ENCODE measurements at regions not wholly inside any gene's neighbourhood (a gene's known extent, or its start where the extent isn't known, plus 50 kb on each side); places are given as distances from the start of the nearest gene placed in this dataset.

DNA sequence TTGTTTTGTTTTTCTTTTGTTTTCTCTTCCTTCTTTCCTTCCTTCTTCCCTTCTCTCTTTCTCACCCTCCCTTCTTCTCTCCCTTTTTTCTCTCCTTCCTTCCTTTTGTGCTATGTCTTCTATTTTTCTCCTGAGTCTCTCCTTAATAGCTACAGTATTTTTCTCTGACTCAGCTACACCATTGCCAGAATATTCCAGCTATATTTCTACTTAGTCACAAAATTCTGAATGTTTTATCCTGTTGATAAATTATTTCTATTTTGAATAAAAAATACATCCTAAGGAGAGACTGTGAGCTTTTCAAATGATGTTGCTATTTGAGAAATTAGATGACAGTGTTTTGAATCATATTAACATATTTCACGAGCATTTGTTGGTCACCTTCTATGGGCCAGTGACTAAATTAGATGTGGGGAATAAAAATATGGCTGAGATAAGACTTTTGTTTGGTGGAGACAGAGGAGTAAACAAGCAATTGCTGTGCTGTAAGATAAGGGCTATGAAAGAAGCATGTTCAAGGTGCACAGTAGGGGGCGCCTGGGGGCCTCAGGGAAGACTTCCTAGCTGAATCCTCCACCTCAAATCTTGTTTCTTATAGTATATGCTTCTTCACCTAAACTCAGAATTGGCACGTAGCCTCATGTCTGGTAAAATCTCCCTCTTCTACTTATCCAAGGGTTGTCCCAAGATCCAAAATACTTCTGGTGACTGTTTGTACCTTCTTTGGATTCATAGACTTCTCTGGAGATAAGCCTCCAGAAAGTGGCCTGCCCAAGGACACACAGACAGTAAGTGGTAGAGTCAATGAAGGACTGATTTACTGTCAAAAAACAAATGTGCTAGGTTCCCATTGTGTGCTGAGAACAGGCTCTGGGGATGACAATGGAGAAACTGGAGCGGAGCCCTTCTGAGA is 115.5 kb upstream of the CREB5 start (continued):
- TF ChIP-seq, protein P1, sequence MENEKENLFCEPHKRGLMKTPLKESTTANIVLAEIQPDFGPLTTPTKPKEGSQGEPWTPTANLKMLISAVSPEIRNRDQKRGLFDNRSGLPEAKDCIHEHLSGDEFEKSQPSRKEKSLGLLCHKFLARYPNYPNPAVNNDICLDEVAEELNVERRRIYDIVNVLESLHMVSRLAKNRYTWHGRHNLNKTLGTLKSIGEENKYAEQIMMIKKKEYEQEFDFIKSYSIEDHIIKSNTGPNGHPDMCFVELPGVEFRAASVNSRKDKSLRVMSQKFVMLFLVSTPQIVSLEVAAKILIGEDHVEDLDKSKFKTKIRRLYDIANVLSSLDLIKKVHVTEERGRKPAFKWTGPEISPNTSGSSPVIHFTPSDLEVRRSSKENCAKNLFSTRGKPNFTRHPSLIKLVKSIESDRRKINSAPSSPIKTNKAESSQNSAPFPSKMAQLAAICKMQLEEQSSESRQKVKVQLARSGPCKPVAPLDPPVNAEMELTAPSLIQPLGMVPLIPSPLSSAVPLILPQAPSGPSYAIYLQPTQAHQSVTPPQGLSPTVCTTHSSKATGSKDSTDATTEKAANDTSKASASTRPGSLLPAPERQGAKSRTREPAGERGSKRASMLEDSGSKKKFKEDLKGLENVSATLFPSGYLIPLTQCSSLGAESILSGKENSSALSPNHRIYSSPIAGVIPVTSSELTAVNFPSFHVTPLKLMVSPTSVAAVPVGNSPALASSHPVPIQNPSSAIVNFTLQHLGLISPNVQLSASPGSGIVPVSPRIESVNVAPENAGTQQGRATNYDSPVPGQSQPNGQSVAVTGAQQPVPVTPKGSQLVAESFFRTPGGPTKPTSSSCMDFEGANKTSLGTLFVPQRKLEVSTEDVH (IDR thresholded peaks at IDR 0.05; ENCODE audit: low read depth, partially characterized antibody) = no peak
- TF ChIP-seq, protein P2, sequence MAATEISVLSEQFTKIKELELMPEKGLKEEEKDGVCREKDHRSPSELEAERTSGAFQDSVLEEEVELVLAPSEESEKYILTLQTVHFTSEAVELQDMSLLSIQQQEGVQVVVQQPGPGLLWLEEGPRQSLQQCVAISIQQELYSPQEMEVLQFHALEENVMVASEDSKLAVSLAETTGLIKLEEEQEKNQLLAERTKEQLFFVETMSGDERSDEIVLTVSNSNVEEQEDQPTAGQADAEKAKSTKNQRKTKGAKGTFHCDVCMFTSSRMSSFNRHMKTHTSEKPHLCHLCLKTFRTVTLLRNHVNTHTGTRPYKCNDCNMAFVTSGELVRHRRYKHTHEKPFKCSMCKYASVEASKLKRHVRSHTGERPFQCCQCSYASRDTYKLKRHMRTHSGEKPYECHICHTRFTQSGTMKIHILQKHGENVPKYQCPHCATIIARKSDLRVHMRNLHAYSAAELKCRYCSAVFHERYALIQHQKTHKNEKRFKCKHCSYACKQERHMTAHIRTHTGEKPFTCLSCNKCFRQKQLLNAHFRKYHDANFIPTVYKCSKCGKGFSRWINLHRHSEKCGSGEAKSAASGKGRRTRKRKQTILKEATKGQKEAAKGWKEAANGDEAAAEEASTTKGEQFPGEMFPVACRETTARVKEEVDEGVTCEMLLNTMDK (IDR thresholded peaks at IDR 0.05; ENCODE audit: borderline replicate concordance, insufficient read depth, low read depth, low read length, poor library complexity, severe bottlenecking) = peak; percentile 58
- 0 out of 2 replicates have a peak, but pooled peaks have one; percentile 13 for TF ChIP-seq TEAD4 (IDR thresholded peaks at IDR 0.05; ENCODE audit: low read length)
- no peak for TF ChIP-seq TEAD4 (CRISPR knock-in tag; IDR thresholded peaks at IDR 0.05; ENCODE audit: borderline replicate concordance)
- no peak for TF ChIP-seq XRCC4 (IDR thresholded peaks at IDR 0.05; ENCODE audit: extremely low read depth, insufficient read depth, insufficient read length)
- TF ChIP-seq ZNF830 (CRISPR knock-in tag; IDR thresholded peaks at IDR 0.05) = no peak
- no peak for TF ChIP-seq XRCC3 (IDR thresholded peaks at IDR 0.05)
- TF ChIP-seq, protein P3, sequence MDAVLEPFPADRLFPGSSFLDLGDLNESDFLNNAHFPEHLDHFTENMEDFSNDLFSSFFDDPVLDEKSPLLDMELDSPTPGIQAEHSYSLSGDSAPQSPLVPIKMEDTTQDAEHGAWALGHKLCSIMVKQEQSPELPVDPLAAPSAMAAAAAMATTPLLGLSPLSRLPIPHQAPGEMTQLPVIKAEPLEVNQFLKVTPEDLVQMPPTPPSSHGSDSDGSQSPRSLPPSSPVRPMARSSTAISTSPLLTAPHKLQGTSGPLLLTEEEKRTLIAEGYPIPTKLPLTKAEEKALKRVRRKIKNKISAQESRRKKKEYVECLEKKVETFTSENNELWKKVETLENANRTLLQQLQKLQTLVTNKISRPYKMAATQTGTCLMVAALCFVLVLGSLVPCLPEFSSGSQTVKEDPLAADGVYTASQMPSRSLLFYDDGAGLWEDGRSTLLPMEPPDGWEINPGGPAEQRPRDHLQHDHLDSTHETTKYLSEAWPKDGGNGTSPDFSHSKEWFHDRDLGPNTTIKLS (IDR thresholded peaks at IDR 0.05; ENCODE audit: borderline replicate concordance, low read depth) = no peak
- no peak for TF ChIP-seq CBFB (CRISPR knock-in tag; IDR thresholded peaks at IDR 0.05)
- TF ChIP-seq CBFA2T3 (IDR thresholded peaks at IDR 0.05) = peak; percentile 34; the same call in 1 of the 2 replicates
- TF ChIP-seq, protein P4, sequence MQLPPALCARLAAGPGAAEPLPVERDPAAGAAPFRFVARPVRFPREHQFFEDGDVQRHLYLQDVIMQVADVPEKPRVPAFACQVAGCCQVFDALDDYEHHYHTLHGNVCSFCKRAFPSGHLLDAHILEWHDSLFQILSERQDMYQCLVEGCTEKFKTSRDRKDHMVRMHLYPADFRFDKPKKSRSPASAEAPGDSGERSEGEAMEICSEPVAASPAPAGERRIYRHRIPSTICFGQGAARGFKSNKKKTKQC (CRISPR knock-in tag; IDR thresholded peaks at IDR 0.05) = no peak
- no peak for TF ChIP-seq ZNF253 (CRISPR knock-in tag; conservative IDR thresholded peaks at IDR 0.05)
- peak; percentile 32 for TF ChIP-seq TAL1 (IDR thresholded peaks at IDR 0.05)
- TF ChIP-seq, protein P5, sequence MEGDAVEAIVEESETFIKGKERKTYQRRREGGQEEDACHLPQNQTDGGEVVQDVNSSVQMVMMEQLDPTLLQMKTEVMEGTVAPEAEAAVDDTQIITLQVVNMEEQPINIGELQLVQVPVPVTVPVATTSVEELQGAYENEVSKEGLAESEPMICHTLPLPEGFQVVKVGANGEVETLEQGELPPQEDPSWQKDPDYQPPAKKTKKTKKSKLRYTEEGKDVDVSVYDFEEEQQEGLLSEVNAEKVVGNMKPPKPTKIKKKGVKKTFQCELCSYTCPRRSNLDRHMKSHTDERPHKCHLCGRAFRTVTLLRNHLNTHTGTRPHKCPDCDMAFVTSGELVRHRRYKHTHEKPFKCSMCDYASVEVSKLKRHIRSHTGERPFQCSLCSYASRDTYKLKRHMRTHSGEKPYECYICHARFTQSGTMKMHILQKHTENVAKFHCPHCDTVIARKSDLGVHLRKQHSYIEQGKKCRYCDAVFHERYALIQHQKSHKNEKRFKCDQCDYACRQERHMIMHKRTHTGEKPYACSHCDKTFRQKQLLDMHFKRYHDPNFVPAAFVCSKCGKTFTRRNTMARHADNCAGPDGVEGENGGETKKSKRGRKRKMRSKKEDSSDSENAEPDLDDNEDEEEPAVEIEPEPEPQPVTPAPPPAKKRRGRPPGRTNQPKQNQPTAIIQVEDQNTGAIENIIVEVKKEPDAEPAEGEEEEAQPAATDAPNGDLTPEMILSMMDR (IDR thresholded peaks at IDR 0.05 in 2 of 3, conservative IDR thresholded peaks at IDR 0.05 in 1 of 3; ENCODE audit: insufficient read depth in 2 of 3, low read depth in 1 of 3, low read length in 3 of 3) = peak; percentile 53 to 65 (median 58)
- no peak for TF ChIP-seq RBM22 (IDR thresholded peaks at IDR 0.05; ENCODE audit: low read depth, low read length, poor library complexity, severe bottlenecking)
- TF ChIP-seq RAD21 (CRISPR knock-in tag; conservative IDR thresholded peaks at IDR 0.05 in 1 of 2, IDR thresholded peaks at IDR 0.05 in 1 of 2) = peak in 1 of 2 experiments; percentile 44; a peak in 2 of 4 replicates
- peak; percentile 60; the same call in 1 of the 2 replicates for TF ChIP-seq FOXJ2 (tag; IDR thresholded peaks at IDR 0.05)
- TF ChIP-seq ARNT (IDR thresholded peaks at IDR 0.05) = no peak
